Endothelial cell of umbilical vein (primary cell): ENCODE measurements at regions not wholly inside any gene's neighbourhood (a gene's known extent, or its start where the extent isn't known, plus 50 kb on each side); places are given as distances from the start of the nearest gene placed in this dataset.

Experiments used
- BruUV-seq: library from RNA; stranded (reverse); fragments of 400-500 nt; replicated peaks from 2 replicates; lab custom pipeline; 2021; lab: Mats Ljungman, UMichigan
- CTCF ChIA-PET: fragments of 300-600, 350-600 bp; sonication (Branson Sonifier 250); formaldehyde crosslinking; loops from one replicate; lab custom pipeline; 2021; ENCODE audit warnings: antibody characterized with exemption, inconsistent platforms; lab: Charles Lee
- POLR2A ChIA-PET: fragments of 300-600, 350-600 bp; sonication (Branson Sonifier 250); formaldehyde crosslinking; loops from one replicate; lab custom pipeline; 2021; ENCODE audit warnings: antibody characterized with exemption, inconsistent platforms; lab: Charles Lee
- DNase-seq: peaks from one replicate; pipeline ENCODE4 v3.0.0-alpha.2; 2011; ENCODE audit warnings: low read depth, low spot score
- FAIRE-seq: peaks from 2 replicates; lab custom pipeline; 2011; peaks lifted over from hg19 to GRCh38; lab: Jason Lieb, UNC
- H2AFZ ChIP-seq: 2 replicates; pipeline ENCODE4 v1.6.0; 2012; ENCODE audit warnings: low read depth, low read length, control low read depth, inconsistent platforms
- H3K27ac ChIP-seq: 2 replicates; pipeline ENCODE4 v1.5.1; 2011; ENCODE audit warnings: low read depth, mild to moderate bottlenecking, control low read depth, low read length, moderate library complexity; ENCODE audit not compliant: insufficient read depth
- H3K27me3 ChIP-seq, 2 experiments: 2 replicates each; pipeline versions ENCODE4 v1.6.0 to v1.6.1; 2011; ENCODE audit warnings: low read length in 2 of 2, mixed read lengths in 1 of 2; ENCODE audit not compliant: control insufficient read depth in 2 of 2, insufficient read depth in 2 of 2
- H3K36me3 ChIP-seq, 2 experiments: 2 replicates in 1 of 2; 3 replicates in 1 of 2; pipeline ENCODE4 v1.5.1; 2011; ENCODE audit warnings: low read length in 2 of 2, mild to moderate bottlenecking in 1 of 2, moderate library complexity in 1 of 2; ENCODE audit not compliant: control insufficient read depth in 2 of 2, insufficient read depth in 2 of 2; ENCODE audit errors: extremely low read depth in 1 of 2
- H3K4me1 ChIP-seq: 3 replicates; pipeline ENCODE4 v1.5.1; 2011; ENCODE audit warnings: mild to moderate bottlenecking, low read length; ENCODE audit not compliant: control insufficient read depth, insufficient read depth; ENCODE audit errors: extremely low read depth
- H3K4me2 ChIP-seq: 2 replicates; pipeline ENCODE4 v1.6.1; 2011; ENCODE audit warnings: low read length, control low read depth, mixed read lengths; ENCODE audit not compliant: insufficient read depth
- H3K4me3 ChIP-seq, 3 experiments: fragments of 200-600 bp in 1 of 3; sonication (generic), shearing (Covaris generic) in 1 of 3; replicated peaks in 1 of 3; 2 replicates each; pipeline ENCODE4 v1.5.1; 2011 to 2016; ENCODE audit warnings: control low read depth in 3 of 3, low read length in 3 of 3, mild to moderate bottlenecking in 2 of 3, inconsistent platforms in 1 of 3, low read depth in 1 of 3, moderate library complexity in 1 of 3; ENCODE audit not compliant: insufficient read depth in 1 of 3
- H3K79me2 ChIP-seq: 2 replicates; pipeline ENCODE4 v1.6.0; 2012; ENCODE audit warnings: low read length, inconsistent platforms; ENCODE audit not compliant: control insufficient read depth, insufficient read depth
- H3K9ac ChIP-seq: replicated peaks from 2 replicates; pipeline ENCODE3; 2011; ENCODE audit warnings: low read length, control low read depth; ENCODE audit not compliant: insufficient read depth; ENCODE audit errors: extremely low read depth
- H3K9me1 ChIP-seq: replicated peaks from 3 replicates; pipeline ENCODE4 v1.6.0; 2011; ENCODE audit warnings: mild to moderate bottlenecking, low read length; ENCODE audit not compliant: control insufficient read depth, insufficient read depth; ENCODE audit errors: extremely low read depth
- H3K9me3 ChIP-seq: replicated peaks from 2 replicates; pipeline ENCODE4 v1.5.1; 2012; ENCODE audit warnings: low read length, inconsistent platforms; ENCODE audit not compliant: control insufficient read depth, insufficient read depth
- H4K20me1 ChIP-seq: replicated peaks from 2 replicates; pipeline ENCODE3; 2011; ENCODE audit warnings: mild to moderate bottlenecking, low read length; ENCODE audit not compliant: control insufficient read depth, insufficient read depth; ENCODE audit errors: extremely low read depth
- EZH2 ChIP-seq: IDR thresholded peaks from 2 replicates; pipeline ENCODE4 v1.6.1; 2012; ENCODE audit warnings: borderline replicate concordance, low read depth, mild to moderate bottlenecking, moderate library complexity, low read length, inconsistent platforms; ENCODE audit not compliant: severe bottlenecking
- FOS ChIP-seq: IDR thresholded peaks from 2 replicates; pipeline ENCODE4 v1.6.1; 2011; ENCODE audit warnings: mild to moderate bottlenecking, low read length, moderate library complexity, borderline replicate concordance; ENCODE audit not compliant: insufficient read depth
- GATA2 ChIP-seq: IDR thresholded peaks from 2 replicates; pipeline ENCODE4 v1.7.0; 2011; ENCODE audit warnings: low read depth, mild to moderate bottlenecking, moderate library complexity, mixed read lengths, low read length; ENCODE audit not compliant: insufficient read length, insufficient read depth
- JUN ChIP-seq: IDR thresholded peaks from 2 replicates; pipeline ENCODE4 v1.6.1; 2011; ENCODE audit warnings: borderline replicate concordance, low read depth; ENCODE audit not compliant: insufficient read length, insufficient read depth
- MYC ChIP-seq: IDR thresholded peaks from one replicate; pipeline ENCODE4 v1.6.1; 2011; ENCODE audit warnings: mild to moderate bottlenecking, low read depth, low read length
- POLR2A ChIP-seq: IDR thresholded peaks from 2 replicates; pipeline ENCODE4 v1.6.1; 2012; ENCODE audit warnings: low read depth, mild to moderate bottlenecking, control low read depth, low read length
- POLR2AphosphoS5 ChIP-seq: IDR thresholded peaks from 2 replicates; pipeline ENCODE4 v1.6.1; 2012; ENCODE audit warnings: low read depth, mild to moderate bottlenecking, control low read depth, low read length, moderate library complexity; ENCODE audit not compliant: insufficient read depth
- dilution Hi-C: fragments of 300-500 bp; cut with MboI; formaldehyde crosslinking; loops from one replicate; pipeline ENCODE4 v1.15.0; 2019; ENCODE audit warnings: low sequenced_read_pairs; ENCODE audit not compliant: extremely low pct_ligation_motif_present
- intact Hi-C: fragments of 100-400 bp; cut with micrococcal nuclease; formaldehyde crosslinking; loops from one replicate; pipeline ENCODE4 v1.10.0; 2022
- TF ChIP-seq, protein P1 (sequence below), 2 donors: IDR thresholded peaks; 1 replicate in 1 of 2; 2 replicates in 1 of 2; pipeline ENCODE4 v1.5.1; 2011; ENCODE audit warnings: low read length in 2 of 2, mild to moderate bottlenecking in 2 of 2, moderate library complexity in 2 of 2, control low read depth in 1 of 2, inconsistent platforms in 1 of 2, low read depth in 1 of 2; ENCODE audit not compliant: insufficient read depth in 1 of 2; ENCODE audit errors: extremely low read depth in 1 of 2
- TF ChIP-seq, protein P2 (sequence below): IDR thresholded peaks from 2 replicates; pipeline ENCODE4 v1.6.1; 2011; ENCODE audit not compliant: insufficient read depth, insufficient read length

DNA sequence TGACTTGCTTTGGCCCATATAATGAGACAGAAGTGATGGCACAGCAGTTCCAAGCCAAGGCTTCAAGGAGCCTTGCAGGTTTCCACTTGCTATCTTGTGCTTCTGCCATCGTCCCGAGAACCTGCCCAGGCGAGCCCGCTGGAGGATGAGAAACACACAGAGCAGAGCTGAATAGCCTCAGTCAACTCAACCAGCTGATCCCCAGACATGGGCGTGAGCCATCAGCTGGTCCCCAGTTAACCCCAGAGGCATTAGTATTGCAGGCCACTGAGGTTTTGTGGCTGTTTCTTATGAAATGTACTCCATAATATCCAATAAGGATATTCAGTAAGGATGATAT lies 57.7 kb upstream of the GPCPD1 start:
- Histone ChIP-seq H3K9me3 (no peaks in the 10 kb centered on the region), H3K9me1 (no peaks in the 10 kb centered on the region), H3K27ac (no peak overlapping the region), H2AFZ (no peak overlapping the region), H3K4me2 (no peak overlapping the region), H3K79me2 (no peaks in the 10 kb centered on the region), H3K4me1 (no peaks in the 10 kb centered on the region), H3K27me3 (peaks cover 0 to 2% of the 10 kb centered on the region in 2 experiments), H3K4me3 (no peak overlapping the region), H3K36me3 (no peaks in the 10 kb centered on the region), H4K20me1 (no peaks in the 10 kb centered on the region), H3K9ac (no peak overlapping the region)
- BruUV-seq, result no TSS peak
- CTCF ChIA-PET, result interaction anchor here (1.4 to 1.6 kb wide), 2 partner anchors 9 to 27 kb away, joined by 3 to 4 read pairs; no protein-coding TSS in a partner anchor
- no peak for FAIRE-seq
- no peak for DNase-seq
- intact Hi-C loops (no loop called here), dilution Hi-C loops (no loop called here)
- POLR2A ChIA-PET, result no interaction called here
- TF ChIP-seq MYC, result no peak
- TF ChIP-seq, protein P1, sequence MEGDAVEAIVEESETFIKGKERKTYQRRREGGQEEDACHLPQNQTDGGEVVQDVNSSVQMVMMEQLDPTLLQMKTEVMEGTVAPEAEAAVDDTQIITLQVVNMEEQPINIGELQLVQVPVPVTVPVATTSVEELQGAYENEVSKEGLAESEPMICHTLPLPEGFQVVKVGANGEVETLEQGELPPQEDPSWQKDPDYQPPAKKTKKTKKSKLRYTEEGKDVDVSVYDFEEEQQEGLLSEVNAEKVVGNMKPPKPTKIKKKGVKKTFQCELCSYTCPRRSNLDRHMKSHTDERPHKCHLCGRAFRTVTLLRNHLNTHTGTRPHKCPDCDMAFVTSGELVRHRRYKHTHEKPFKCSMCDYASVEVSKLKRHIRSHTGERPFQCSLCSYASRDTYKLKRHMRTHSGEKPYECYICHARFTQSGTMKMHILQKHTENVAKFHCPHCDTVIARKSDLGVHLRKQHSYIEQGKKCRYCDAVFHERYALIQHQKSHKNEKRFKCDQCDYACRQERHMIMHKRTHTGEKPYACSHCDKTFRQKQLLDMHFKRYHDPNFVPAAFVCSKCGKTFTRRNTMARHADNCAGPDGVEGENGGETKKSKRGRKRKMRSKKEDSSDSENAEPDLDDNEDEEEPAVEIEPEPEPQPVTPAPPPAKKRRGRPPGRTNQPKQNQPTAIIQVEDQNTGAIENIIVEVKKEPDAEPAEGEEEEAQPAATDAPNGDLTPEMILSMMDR (IDR thresholded peaks at IDR 0.05; ENCODE audit: extremely low read depth in 1 of 2, insufficient read depth in 1 of 2, low read depth in 1 of 2, low read length in 2 of 2), result no peak
- TF ChIP-seq JUN, result no peak
- no peak for TF ChIP-seq POLR2AphosphoS5
- no peak for TF ChIP-seq GATA2
- TF ChIP-seq POLR2A, result no peak
- TF ChIP-seq FOS, result no peak
- TF ChIP-seq EZH2, result no peak
- TF ChIP-seq, protein P2, sequence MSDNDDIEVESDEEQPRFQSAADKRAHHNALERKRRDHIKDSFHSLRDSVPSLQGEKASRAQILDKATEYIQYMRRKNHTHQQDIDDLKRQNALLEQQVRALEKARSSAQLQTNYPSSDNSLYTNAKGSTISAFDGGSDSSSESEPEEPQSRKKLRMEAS, result no peak
